Esophagus muscularis mucosa (tissue), 4 donors: ENCODE measurements at regions not wholly inside any gene's neighbourhood (a gene's known extent, or its start where the extent isn't known, plus 50 kb on each side); places are given as distances from the start of the nearest gene placed in this dataset.

Experiments
- DNase-seq: peaks from one replicate; pipeline ENCODE4 v3.0.0-alpha.2; 2017; ENCODE audit errors: extremely low spot score
- H3K27ac ChIP-seq, 4 donors: fragments of 200-600 bp; sonication (generic); replicated peaks in 1 of 4; 1 replicate in 3 of 4; 2 replicates in 1 of 4; pipeline ENCODE4 v1.5.1; 2016 to 2019; ENCODE audit warnings: mild to moderate bottlenecking in 1 of 4
- H3K27me3 ChIP-seq, 4 donors: fragments of 200-600 bp; sonication (generic); one replicate each; pipeline versions ENCODE4 v1.5.1 to v1.6.0; 2016 to 2019
- H3K36me3 ChIP-seq, 4 donors: fragments of 200-600 bp; sonication (generic); one replicate each; pipeline ENCODE4 v1.5.1; 2016 to 2019
- H3K4me1 ChIP-seq, 4 donors: fragments of 200-600 bp; sonication (generic); one replicate each; pipeline ENCODE4 v1.5.1; 2016 to 2019
- H3K4me3 ChIP-seq, 4 donors: fragments of 200-600 bp; sonication (generic); 1 replicate in 2 of 4; 2 replicates in 2 of 4; pipeline ENCODE4 v1.5.1; 2016 to 2019; ENCODE audit warnings: mild to moderate bottlenecking in 4 of 4, moderate library complexity in 1 of 4
- H3K9me3 ChIP-seq, 4 donors: fragments of 200-600 bp; sonication (generic); 1 replicate in 3 of 4; 2 replicates in 1 of 4; pipeline ENCODE4 v1.5.1; 2016 to 2019
- CTCF ChIP-seq, 3 experiments: fragments of 200-600 bp in 2 of 3; fragments of 450-650 bp in 1 of 3; sonication (generic) in 2 of 3; IDR thresholded peaks; one replicate each; pipeline ENCODE4 v1.5.1; 2017 to 2019; ENCODE audit warnings: antibody characterized with exemption in 3 of 3, mild to moderate bottlenecking in 2 of 3, moderate library complexity in 1 of 3
- EP300 ChIP-seq: sonication (generic); formaldehyde crosslinking; IDR thresholded peaks from one replicate; pipeline ENCODE4 v1.6.1; 2017; ENCODE audit warnings: antibody characterized with exemption
- POLR2A ChIP-seq: fragments of 450-650 bp; IDR thresholded peaks from one replicate; pipeline ENCODE4 v1.6.1; 2017; ENCODE audit warnings: antibody characterized with exemption, moderate library complexity, mild to moderate bottlenecking, low read depth
- POLR2AphosphoS5 ChIP-seq, 2 donors: sonication (generic); formaldehyde crosslinking; IDR thresholded peaks; one replicate each; pipeline ENCODE4 v1.6.1; 2017; ENCODE audit warnings: antibody characterized with exemption in 2 of 2
- WGBS: methylation state at CpG from one replicate; pipeline ENCODE4 v1.1.5; 2018; 5-methylcytosine and 5-hydroxymethylcytosine counted together
- intact Hi-C: fragments of 100-400 bp; cut with DNase I; formaldehyde crosslinking; loops from one replicate; pipeline ENCODE4 v1.15.1; 2023
- small RNA-seq, 3 donors: library from RNA; depleted of rRNA; stranded (forward); fragments of <200 nt; gene quantifications; one replicate each; pipeline ENCODE3, GENCODE V24; 2016

- H3K27me3 ChIP-seq: no peaks in the 10 kb centered on the region
- H3K4me3 ChIP-seq: no peak overlapping the region
- DNase-seq: no peak
- peaks cover 0 to 20% (median 5%) of the 10 kb centered on the region in 4 donors for H3K9me3 ChIP-seq
- TF ChIP-seq CTCF (IDR thresholded peaks at IDR 0.05): no peak
- no peak for TF ChIP-seq POLR2A
- no peak for TF ChIP-seq EP300
- no peak for TF ChIP-seq POLR2AphosphoS5 (IDR thresholded peaks at IDR 0.05)
- H3K4me1 ChIP-seq: no peaks in the 10 kb centered on the region
- intact Hi-C loops: no loop called here
- H3K27ac ChIP-seq: no peak overlapping the region
- WGBS: 91% methylated on average over 1 of the region's 1 CpG
- H3K36me3 ChIP-seq: no peaks in the 10 kb centered on the region
Observed at GRCh38 chr4:103786593-103786992, 66.8 kb upstream of the TACR3 start.

- H3K4me3 ChIP-seq: no peak overlapping the region
- TF ChIP-seq EP300: no peak
- no peak for TF ChIP-seq POLR2A
- TF ChIP-seq CTCF (IDR thresholded peaks at IDR 0.05): peak in 1 of 3 experiments; percentile 13
- no peak for TF ChIP-seq POLR2AphosphoS5 (IDR thresholded peaks at IDR 0.05)
- no peaks in the 10 kb centered on the region for H3K36me3 ChIP-seq
- H3K9me3 ChIP-seq: peaks cover 0 to 20% (median 5%) of the 10 kb centered on the region in 4 donors
- H3K27ac ChIP-seq: no peak overlapping the region
- no peak for DNase-seq
- no peaks in the 10 kb centered on the region for H3K27me3 ChIP-seq
- 96% methylated on average over 2 of the region's 2 CpGs for WGBS
- intact Hi-C loops: no loop called here
- no peaks in the 10 kb centered on the region for H3K4me1 ChIP-seq
Observed at GRCh38 chr4:103786014-103786413, 66.2 kb upstream of the TACR3 start.

GRCh38 chr4:103778221-103778620 lies 58.4 kb upstream of the TACR3 start:
- DNase-seq: no peak
- Histone ChIP-seq H3K4me3 (no peak overlapping the region), H3K27me3 (no peaks in the 10 kb centered on the region), H3K27ac (no peak overlapping the region), H3K9me3 (no peaks in the 10 kb centered on the region), H3K4me1 (no peaks in the 10 kb centered on the region), H3K36me3 (no peaks in the 10 kb centered on the region)
- TF ChIP-seq EP300 (no peak), CTCF (IDR thresholded peaks at IDR 0.05) (no peak), POLR2A (no peak), POLR2AphosphoS5 (IDR thresholded peaks at IDR 0.05) (no peak)
- intact Hi-C loops: no loop called here

- Histone ChIP-seq H3K4me1 (no peaks in the 10 kb centered on the region), H3K9me3 (no peaks in the 10 kb centered on the region), H3K27me3 (no peaks in the 10 kb centered on the region), H3K27ac (no peak overlapping the region), H3K4me3 (no peak overlapping the region), H3K36me3 (no peaks in the 10 kb centered on the region)
- TF ChIP-seq POLR2A (no peak), POLR2AphosphoS5 (IDR thresholded peaks at IDR 0.05) (no peak), EP300 (no peak), CTCF (IDR thresholded peaks at IDR 0.05) (no peak)
- DNase-seq: no peak
- 57% methylated on average over 7 of the region's 7 CpGs for WGBS
- intact Hi-C loops: no loop called here
Observed at GRCh38 chr4:103774326-103774825, 54.6 kb upstream of the TACR3 start.

GRCh38 chr4:103773691-103774231 lies 54.0 kb upstream of the TACR3 start:
- DNase-seq: no peak
- intact Hi-C loops: no loop called here
- Histone ChIP-seq H3K9me3 (no peaks in the 10 kb centered on the region), H3K27ac (no peak overlapping the region), H3K4me1 (no peaks in the 10 kb centered on the region), H3K27me3 (no peaks in the 10 kb centered on the region), H3K4me3 (no peak overlapping the region), H3K36me3 (no peaks in the 10 kb centered on the region)
- TF ChIP-seq POLR2AphosphoS5 (IDR thresholded peaks at IDR 0.05) (no peak), POLR2A (no peak)
- WGBS: 77% methylated on average over 2 of the region's 2 CpGs

Small RNA genes lying in the stretch of these regions (small RNA-seq; reads per million reads assigned to genes)
- 0 reads per million in 3 donors for gene RNU6-635P
